ENCODE measurements at regions not wholly inside any gene's neighbourhood (a gene's known extent, or its start where the extent isn't known, plus 50 kb on each side); places are given as distances from the start of the nearest gene placed in this dataset.

GRCh38 chr3:177579419-177579818, 382.1 kb upstream of the TBL1XR1 start:
- Histone ChIP-seq H3K4me1 (ENCODE audit: insufficient read depth, low read length) (peaks cover 6% of the 10 kb centered on the region), H3K4me2 (ENCODE audit: low read depth, low read length) (no peak overlapping the region), H3K27ac (ENCODE audit: extremely low read length, insufficient read depth, low read length) (no peak overlapping the region), H3K79me2 (ENCODE audit: insufficient read depth, low read length) (no peaks in the 10 kb centered on the region), H3K36me3 (replicated peaks in 1 of 2; ENCODE audit: control insufficient read depth in 1 of 2, insufficient read depth in 2 of 2, low read length in 2 of 2) (no peaks in the 10 kb centered on the region), H4K20me1 (ENCODE audit: insufficient read depth, low read length) (no peaks in the 10 kb centered on the region), H3K27me3 (ENCODE audit: control insufficient read depth in 1 of 2, insufficient read depth in 2 of 2, low read length in 2 of 2) (peaks cover 0 to 3% of the 10 kb centered on the region in 2 experiments; a peak in 1 of 5 replicates), H3K4me3 (replicated peaks in 1 of 3; ENCODE audit: insufficient read depth in 1 of 3, low read depth in 2 of 3, low read length in 3 of 3) (no peak overlapping the region), H3K9ac (ENCODE audit: insufficient read depth, low read depth, low read length) (no peak overlapping the region), H3K9me3 (ENCODE audit: low read length) (no peaks in the 10 kb centered on the region), H2AFZ (ENCODE audit: low read length) (no peak overlapping the region)
- WGBS (ENCODE audit: low lambda C conversion rate): 76% methylated on average over 4 of the region's 4 CpGs
- ChIA-PET CTCF (ENCODE audit: low intra/inter-chr PET ratio, low total read pairs) (no interaction called here), POLR2A (no interaction called here)
- FAIRE-seq: no peak
- no peak for ATAC-seq
- no TSS peak for BruUV-seq (replicated peaks)
- intact Hi-C loops (cut with micrococcal nuclease; ENCODE audit: unreplicated experiment) (no loop called here), in situ Hi-C loops (cut with HindIII; ENCODE audit: extremely low pct_ligation_motif_present, low pct_unique_long_range_greater_than_20kb) (no loop called here)
- no peak for TF ChIP-seq ZNF674 (CRISPR knock-in tag; IDR thresholded peaks at IDR 0.05; ENCODE audit: low read depth)
- TF ChIP-seq ZNF576 (CRISPR knock-in tag; IDR thresholded peaks at IDR 0.05): no peak
- TF ChIP-seq ZBTB14 (CRISPR knock-in tag; IDR thresholded peaks at IDR 0.05): no peak
- no peak for TF ChIP-seq DR1 (CRISPR knock-in tag; IDR thresholded peaks at IDR 0.05)
- TF ChIP-seq ZFX (CRISPR knock-in tag; IDR thresholded peaks at IDR 0.05; ENCODE audit: low read depth): no peak
- TF ChIP-seq RBM39 (IDR thresholded peaks at IDR 0.05; ENCODE audit: low read depth, low read length, poor library complexity, severe bottlenecking): no peak
- TF ChIP-seq CEBPB (IDR thresholded peaks at IDR 0.05; ENCODE audit: borderline replicate concordance, low read depth, low read length): no peak
- no peak for TF ChIP-seq MAZ (IDR thresholded peaks at IDR 0.05; ENCODE audit: borderline replicate concordance, low read depth, low read length)
- no peak for TF ChIP-seq MAZ (CRISPR knock-in tag; IDR thresholded peaks at IDR 0.05; ENCODE audit: low read depth)
- TF ChIP-seq ZNF20 (CRISPR knock-in tag; IDR thresholded peaks at IDR 0.05): no peak
- TF ChIP-seq CHD4 (IDR thresholded peaks at IDR 0.05; ENCODE audit: borderline replicate concordance, low read length): no peak
- no peak for TF ChIP-seq ETV5 (CRISPR knock-in tag; IDR thresholded peaks at IDR 0.05; ENCODE audit: borderline replicate concordance)
- TF ChIP-seq E2F5 (CRISPR knock-in tag; conservative IDR thresholded peaks at IDR 0.05): no peak
- no peak for TF ChIP-seq ATF5 (CRISPR knock-in tag; IDR thresholded peaks at IDR 0.05; ENCODE audit: low read depth)
- no peak for TF ChIP-seq FOSL1 (CRISPR knock-in tag; IDR thresholded peaks at IDR 0.05; ENCODE audit: borderline replicate concordance)
- no peak for TF ChIP-seq ZNF720 (CRISPR knock-in tag; IDR thresholded peaks at IDR 0.05)
- TF ChIP-seq ZNF614 (CRISPR knock-in tag; IDR thresholded peaks at IDR 0.05; ENCODE audit: borderline replicate concordance): no peak
- TF ChIP-seq MTERF4 (CRISPR knock-in tag; IDR thresholded peaks at IDR 0.05): no peak
- no peak for DNase-seq (ENCODE audit: low spot score)
